Memory B cell (primary cell): ENCODE measurements at regions not wholly inside any gene's neighbourhood (a gene's known extent, or its start where the extent isn't known, plus 50 kb on each side); places are given as distances from the start of the nearest gene placed in this dataset.
"Not testable (repeated sequence)": the region's sequence is repeated elsewhere in the genome, so short reads cannot be mapped to it uniquely, and the experiment has no call there.

Source experiments
- ATAC-seq: fragments of 150-1000 bp; cut with Tn5 transposase; 2 replicates; pipeline ENCODE4 v1.10.0; 2021; ENCODE audit warnings: low read depth, mild to moderate bottlenecking, moderate library complexity
- DNase-seq, 2 donors: peaks; one replicate each; pipeline ENCODE4 v3.0.0; 2022; ENCODE audit warnings: low spot score in 2 of 2
- H3K27ac Mint-ChIP-seq: one replicate; pipeline ENCODE4 v1.8.0; 2022; ENCODE audit warnings: mild to moderate bottlenecking, moderate library complexity, mixed read lengths
- H3K27me3 Mint-ChIP-seq: one replicate; pipeline ENCODE4 v1.8.0; 2022; ENCODE audit warnings: mixed read lengths
- H3K36me3 Mint-ChIP-seq: one replicate; pipeline ENCODE4 v1.8.0; 2022; ENCODE audit warnings: mild to moderate bottlenecking, mixed read lengths
- H3K4me1 Mint-ChIP-seq: one replicate; pipeline ENCODE4 v1.8.0; 2022; ENCODE audit warnings: mixed read lengths
- H3K4me3 Mint-ChIP-seq: one replicate; pipeline ENCODE4 v1.8.0; 2022; ENCODE audit warnings: mild to moderate bottlenecking, moderate library complexity, mixed read lengths
- H3K9me3 Mint-ChIP-seq: one replicate; pipeline ENCODE4 v1.8.0; 2022; ENCODE audit warnings: mixed read lengths

- H3K27ac Mint-ChIP-seq, H3K4me1 Mint-ChIP-seq, H3K4me3 Mint-ChIP-seq, DNase-seq, ATAC-seq, H3K27me3 Mint-ChIP-seq, H3K9me3 Mint-ChIP-seq: not testable (repeated sequence)
- peaks cover 25% of the 10 kb centered on the region for H3K36me3 Mint-ChIP-seq
Measured at GRCh38 chr3:185306286-185306685, 52.4 kb upstream of the EHHADH start.

GRCh38 chr3:185306847-185307246 is 53.0 kb upstream of the EHHADH start:
- H3K9me3 Mint-ChIP-seq: peaks cover 7% of the 10 kb centered on the region
- H3K27ac Mint-ChIP-seq: no peak overlapping the region

GRCh38 chr3:185308126-185308754 is 54.4 kb upstream of the EHHADH start:
- DNase-seq: peak; percentile 64 to 71
- no peak overlapping the region for H3K27ac Mint-ChIP-seq
- ATAC-seq: peak; percentile 66

More at GRCh38 chr3:185306847-185307246, 53.0 kb upstream of the EHHADH start:
- DNase-seq (no peak), ATAC-seq (no peak)
- Mint-ChIP-seq H3K27me3 (no peaks in the 10 kb centered on the region), H3K4me1 (no peaks in the 10 kb centered on the region), H3K36me3 (peaks cover 24% of the 10 kb centered on the region), H3K4me3 (no peak overlapping the region)

DNA sequence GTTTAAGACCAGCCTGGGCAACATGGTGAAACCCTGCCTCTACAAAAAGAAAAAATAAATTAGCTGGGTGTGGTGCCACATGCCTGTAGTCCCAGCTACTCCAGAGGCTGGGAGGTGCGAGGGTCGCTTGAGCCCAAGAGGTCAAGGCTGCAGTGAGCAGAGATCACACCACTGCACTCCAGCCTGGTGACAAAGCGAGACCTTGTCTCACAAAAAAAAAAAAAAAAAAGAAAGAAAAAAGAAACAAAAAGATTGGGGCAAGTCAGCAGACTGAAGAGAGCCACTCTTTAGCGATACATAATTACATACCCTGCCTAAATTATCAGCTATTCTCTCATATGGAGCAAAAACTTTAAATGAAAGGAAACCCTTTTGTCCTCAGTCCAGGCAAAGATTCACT is 53.6 kb upstream of the MAP3K13 start:
- DNase-seq: no peak
- H3K27ac Mint-ChIP-seq: no peak overlapping the region

More at GRCh38 chr3:185308126-185308754, 54.4 kb upstream of the EHHADH start:
- Mint-ChIP-seq H3K4me3 (no peak overlapping the region), H3K36me3 (peaks cover 24% of the 10 kb centered on the region), H3K27me3 (no peaks in the 10 kb centered on the region), H3K4me1 (no peaks in the 10 kb centered on the region), H3K9me3 (peaks cover 7% of the 10 kb centered on the region)

DNA sequence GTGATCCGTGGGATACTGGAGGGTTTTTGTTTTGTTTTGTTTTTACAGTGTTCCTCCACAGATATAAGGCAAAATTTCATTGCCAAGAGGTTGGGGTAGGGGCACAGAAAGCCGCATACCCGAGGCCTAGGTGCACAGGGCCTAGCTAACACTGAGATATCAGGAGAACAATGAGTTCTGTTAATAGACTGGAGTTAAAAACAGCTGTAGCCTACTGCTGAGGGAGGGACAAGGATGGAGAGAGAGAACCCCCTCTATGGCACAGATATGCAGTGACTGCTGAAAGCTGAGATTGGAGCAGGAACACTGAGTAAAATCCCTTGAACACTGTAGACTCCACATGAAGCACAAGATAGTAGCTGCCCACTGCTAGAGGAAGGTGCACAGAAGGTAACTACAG is 53.1 kb upstream of the MAP3K13 start:
- H3K27ac Mint-ChIP-seq: no peak overlapping the region
- peaks cover 7% of the 10 kb centered on the region for H3K9me3 Mint-ChIP-seq
- no peak for DNase-seq
- no peak for ATAC-seq
- no peaks in the 10 kb centered on the region for H3K27me3 Mint-ChIP-seq
- peaks cover 24% of the 10 kb centered on the region for H3K36me3 Mint-ChIP-seq
- H3K4me3 Mint-ChIP-seq: no peak overlapping the region
- no peaks in the 10 kb centered on the region for H3K4me1 Mint-ChIP-seq

More for the DNA sequence above, 53.6 kb upstream of the MAP3K13 start:
- H3K36me3 Mint-ChIP-seq: peaks cover 24% of the 10 kb centered on the region
- H3K27me3 Mint-ChIP-seq: no peaks in the 10 kb centered on the region
- H3K4me3 Mint-ChIP-seq: no peak overlapping the region
- peaks cover 7% of the 10 kb centered on the region for H3K9me3 Mint-ChIP-seq
- no peak for ATAC-seq
- H3K4me1 Mint-ChIP-seq: no peaks in the 10 kb centered on the region

- no peak overlapping the region for H3K4me3 Mint-ChIP-seq
- H3K27ac Mint-ChIP-seq: no peak overlapping the region
- H3K27me3 Mint-ChIP-seq: no peaks in the 10 kb centered on the region
- peaks cover 7% of the 10 kb centered on the region for H3K9me3 Mint-ChIP-seq
- peaks cover 15% of the 10 kb centered on the region for H3K36me3 Mint-ChIP-seq
- DNase-seq: no peak
- no peak for ATAC-seq
- H3K4me1 Mint-ChIP-seq: peaks cover 1% of the 10 kb centered on the region
Measured at GRCh38 chr3:185311991-185312390, 50.9 kb upstream of the MAP3K13 start.
